WTC11 (cell line): ENCODE measurements at regions not wholly inside any gene's neighbourhood (a gene's known extent, or its start where the extent isn't known, plus 50 kb on each side); places are given as distances from the start of the nearest gene placed in this dataset.

Experiments used
- ATAC-seq: fragments of 200-7000 bp; cut with Tn5 transposase; 2 replicates; pipeline ENCODE4 v1.10.0; 2021; ENCODE audit warnings: mild to moderate bottlenecking, moderate library complexity
- CTCF ChIA-PET: fragments of 300-600 bp; sonication (Branson Sonifier 250); formaldehyde crosslinking; loops from one replicate; lab custom pipeline; 2021; ENCODE audit warnings: antibody characterized with exemption; lab: Charles Lee
- POLR2A ChIA-PET: fragments of 350-600 bp; sonication (Branson Sonifier 250); formaldehyde crosslinking; loops from one replicate; lab custom pipeline; 2021; ENCODE audit warnings: antibody characterized with exemption; lab: Charles Lee
- DNase-seq: peaks from one replicate; pipeline ENCODE4 v3.0.0; 2021; ENCODE audit warnings: low spot score
- H3K27ac Mint-ChIP-seq: 2 replicates; pipeline ENCODE4 v1.8.0; 2021; ENCODE audit warnings: mixed read lengths
- H3K27me3 Mint-ChIP-seq: 2 replicates; pipeline ENCODE4 v1.8.0; 2021; ENCODE audit warnings: low read depth, mild to moderate bottlenecking, moderate library complexity, mixed read lengths
- H3K36me3 Mint-ChIP-seq: 2 replicates; pipeline ENCODE4 v1.8.0; 2021; ENCODE audit warnings: mixed read lengths
- H3K4me1 Mint-ChIP-seq: 2 replicates; pipeline ENCODE4 v1.8.0; 2022; ENCODE audit warnings: mixed read lengths
- H3K4me3 Mint-ChIP-seq: 2 replicates; pipeline ENCODE4 v1.8.0; 2021; ENCODE audit warnings: mild to moderate bottlenecking, moderate library complexity, mixed read lengths
- H3K9me3 Mint-ChIP-seq: 2 replicates; pipeline ENCODE4 v1.8.0; 2021; ENCODE audit warnings: mixed read lengths
- ATF1 ChIP-seq: sonication (generic); formaldehyde crosslinking; IDR thresholded peaks from 2 replicates; pipeline ENCODE4 v1.8.1; 2023; ENCODE audit warnings: mild to moderate bottlenecking, moderate library complexity, missing genetic modification reagents
- ELF4 ChIP-seq: sonication (generic); formaldehyde crosslinking; IDR thresholded peaks from 2 replicates; pipeline ENCODE4 v1.8.1; 2022; ENCODE audit warnings: low read depth, mild to moderate bottlenecking, moderate library complexity, missing genetic modification reagents
- ESRRA ChIP-seq: sonication (generic); formaldehyde crosslinking; IDR thresholded peaks from 2 replicates; pipeline ENCODE4 v1.8.1; 2022; ENCODE audit warnings: mild to moderate bottlenecking, missing genetic modification reagents, borderline replicate concordance
- ETV6 ChIP-seq: sonication (generic); formaldehyde crosslinking; IDR thresholded peaks from 2 replicates; pipeline ENCODE4 v1.8.1; 2022; ENCODE audit warnings: mild to moderate bottlenecking, missing genetic modification reagents
- JUN ChIP-seq: sonication (generic); formaldehyde crosslinking; IDR thresholded peaks from 2 replicates; pipeline ENCODE4 v1.8.0; 2023; ENCODE audit warnings: mild to moderate bottlenecking, missing genetic modification reagents
- KAT7 ChIP-seq: sonication (generic); formaldehyde crosslinking; IDR thresholded peaks from 2 replicates; pipeline ENCODE4 v1.8.1; 2023; ENCODE audit warnings: missing genetic modification reagents, mild to moderate bottlenecking, borderline replicate concordance
- NFYB ChIP-seq: sonication (generic); formaldehyde crosslinking; conservative IDR thresholded peaks from 2 replicates; pipeline ENCODE4 v1.8.0; 2022; ENCODE audit warnings: low read depth, missing genetic modification reagents
- SOX15 ChIP-seq: fragments of 250-450 bp; sonication (Bioruptor Pico); IDR thresholded peaks from 2 replicates; pipeline ENCODE4 v1.9.0; 2021; ENCODE audit warnings: mild to moderate bottlenecking
- TP53 ChIP-seq: sonication (generic); formaldehyde crosslinking; IDR thresholded peaks from 2 replicates; pipeline ENCODE4 v1.8.1; 2023; ENCODE audit warnings: mild to moderate bottlenecking, missing genetic modification reagents
- ZBTB21 ChIP-seq: sonication (generic); formaldehyde crosslinking; IDR thresholded peaks from 2 replicates; pipeline ENCODE4 v1.8.1; 2023; ENCODE audit warnings: mild to moderate bottlenecking, missing genetic modification reagents, borderline replicate concordance
- ZNF263 ChIP-seq: sonication (generic); formaldehyde crosslinking; IDR thresholded peaks from 2 replicates; pipeline ENCODE4 v1.8.1; 2022; ENCODE audit warnings: low read depth, mild to moderate bottlenecking, moderate library complexity, missing genetic modification reagents
- ZNF423 ChIP-seq: fragments of 250-450 bp; sonication (Bioruptor Pico); IDR thresholded peaks from 2 replicates; pipeline ENCODE4 v2.1.2; 2022; ENCODE audit warnings: mild to moderate bottlenecking, moderate library complexity
- ZNF671 ChIP-seq: fragments of 250-450 bp; sonication (Bioruptor Pico); IDR thresholded peaks from 2 replicates; pipeline ENCODE4 v1.8.0; 2021; ENCODE audit warnings: mild to moderate bottlenecking
- TF ChIP-seq, protein P1 (sequence below): sonication (generic); formaldehyde crosslinking; conservative IDR thresholded peaks from 2 replicates; pipeline ENCODE4 v1.8.1; 2022; ENCODE audit warnings: mild to moderate bottlenecking, missing genetic modification reagents
- TF ChIP-seq, protein P2 (sequence below): sonication (generic); formaldehyde crosslinking; IDR thresholded peaks from 2 replicates; pipeline ENCODE4 v1.8.0; 2022; ENCODE audit warnings: mild to moderate bottlenecking, missing genetic modification reagents
- TF ChIP-seq, protein P3 (sequence below): sonication (generic); formaldehyde crosslinking; IDR thresholded peaks from 2 replicates; pipeline ENCODE4 v1.8.1; 2023; ENCODE audit warnings: mild to moderate bottlenecking, missing genetic modification reagents
- TF ChIP-seq, protein P4 (sequence below): fragments of 200-600 bp; IDR thresholded peaks from 2 replicates; pipeline ENCODE4 v1.8.0; 2022; ENCODE audit warnings: antibody characterized with exemption
- TF ChIP-seq, protein P5 (sequence below): sonication (generic); formaldehyde crosslinking; IDR thresholded peaks from 2 replicates; pipeline ENCODE4 v1.8.0; 2023; ENCODE audit warnings: mild to moderate bottlenecking, missing genetic modification reagents
- TF ChIP-seq, protein P6 (sequence below): fragments of 250-450 bp; sonication (Bioruptor Pico); IDR thresholded peaks from 2 replicates; pipeline ENCODE4 v1.9.0; 2021; ENCODE audit warnings: mild to moderate bottlenecking, borderline replicate concordance
- TF ChIP-seq, protein P7 (sequence below): sonication (generic); formaldehyde crosslinking; IDR thresholded peaks from 2 replicates; pipeline ENCODE4 v1.8.1; 2022; ENCODE audit warnings: mild to moderate bottlenecking, moderate library complexity, missing genetic modification reagents

DNA sequence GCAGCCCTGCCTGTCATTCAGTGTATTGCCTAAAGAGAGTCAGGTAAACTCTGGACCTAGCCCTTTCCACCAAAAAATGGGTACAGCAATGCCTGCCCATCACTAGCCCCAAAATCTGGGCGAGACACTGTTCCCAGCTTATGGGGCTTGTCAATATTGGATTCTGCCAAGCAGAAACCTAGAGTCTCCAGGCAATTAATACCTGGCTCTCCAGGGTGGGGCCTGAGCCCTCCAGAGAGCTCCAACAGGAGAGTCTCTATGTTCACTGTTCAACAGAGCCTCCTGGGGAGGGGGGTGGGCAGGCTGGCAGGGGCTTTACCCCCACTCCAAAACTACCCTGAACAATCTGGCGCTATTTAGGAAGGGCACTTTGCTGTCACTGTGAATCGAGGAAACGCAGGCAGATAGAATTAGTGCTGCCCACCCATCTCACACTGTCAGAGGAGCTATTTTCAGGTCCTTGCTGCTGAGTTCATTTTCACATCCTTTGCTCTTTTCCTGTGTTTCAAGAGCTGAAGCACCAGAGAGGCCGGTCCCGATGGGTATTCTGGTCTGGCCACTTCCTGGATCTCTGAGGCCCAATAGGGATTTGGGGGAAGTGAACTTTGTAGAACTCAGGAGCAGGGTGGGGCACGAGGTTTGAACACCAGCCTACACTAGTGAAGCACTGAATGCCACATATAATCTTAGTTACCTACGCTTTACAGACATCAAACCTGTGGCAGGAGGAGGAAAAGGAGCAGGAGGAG, 121.8 kb downstream of the C5orf15 start:
- Mint-ChIP-seq H3K4me3 (no peak overlapping the region), H3K27ac (no peak overlapping the region), H3K9me3 (no peaks in the 10 kb centered on the region), H3K36me3 (no peaks in the 10 kb centered on the region), H3K4me1 (no peaks in the 10 kb centered on the region), H3K27me3 (no peaks in the 10 kb centered on the region)
- CTCF ChIA-PET: interaction anchor here (1.2 kb wide), 1 partner anchor 23 kb away, joined by 5 read pairs; no protein-coding TSS in a partner anchor
- DNase-seq (no peak), ATAC-seq (no peak)
- POLR2A ChIA-PET: no interaction called here
- TF ChIP-seq ZBTB21 (CRISPR knock-in tag) (no peak), ZNF263 (CRISPR knock-in tag) (no peak), KAT7 (CRISPR knock-in tag) (no peak), SOX15 (CRISPR knock-in tag) (no peak), ETV6 (CRISPR knock-in tag) (no peak), ZNF423 (CRISPR knock-in tag) (no peak), TP53 (no peak), ELF4 (no peak), NFYB (CRISPR knock-in tag) (no peak), ATF1 (CRISPR knock-in tag) (no peak), ZNF671 (CRISPR knock-in tag) (no peak), ESRRA (no peak), JUN (CRISPR knock-in tag) (no peak)
- TF ChIP-seq, protein P1, sequence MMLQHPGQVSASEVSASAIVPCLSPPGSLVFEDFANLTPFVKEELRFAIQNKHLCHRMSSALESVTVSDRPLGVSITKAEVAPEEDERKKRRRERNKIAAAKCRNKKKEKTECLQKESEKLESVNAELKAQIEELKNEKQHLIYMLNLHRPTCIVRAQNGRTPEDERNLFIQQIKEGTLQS (CRISPR knock-in tag): no peak
- TF ChIP-seq, protein P2, sequence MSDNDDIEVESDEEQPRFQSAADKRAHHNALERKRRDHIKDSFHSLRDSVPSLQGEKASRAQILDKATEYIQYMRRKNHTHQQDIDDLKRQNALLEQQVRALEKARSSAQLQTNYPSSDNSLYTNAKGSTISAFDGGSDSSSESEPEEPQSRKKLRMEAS: no peak
- TF ChIP-seq, protein P3, sequence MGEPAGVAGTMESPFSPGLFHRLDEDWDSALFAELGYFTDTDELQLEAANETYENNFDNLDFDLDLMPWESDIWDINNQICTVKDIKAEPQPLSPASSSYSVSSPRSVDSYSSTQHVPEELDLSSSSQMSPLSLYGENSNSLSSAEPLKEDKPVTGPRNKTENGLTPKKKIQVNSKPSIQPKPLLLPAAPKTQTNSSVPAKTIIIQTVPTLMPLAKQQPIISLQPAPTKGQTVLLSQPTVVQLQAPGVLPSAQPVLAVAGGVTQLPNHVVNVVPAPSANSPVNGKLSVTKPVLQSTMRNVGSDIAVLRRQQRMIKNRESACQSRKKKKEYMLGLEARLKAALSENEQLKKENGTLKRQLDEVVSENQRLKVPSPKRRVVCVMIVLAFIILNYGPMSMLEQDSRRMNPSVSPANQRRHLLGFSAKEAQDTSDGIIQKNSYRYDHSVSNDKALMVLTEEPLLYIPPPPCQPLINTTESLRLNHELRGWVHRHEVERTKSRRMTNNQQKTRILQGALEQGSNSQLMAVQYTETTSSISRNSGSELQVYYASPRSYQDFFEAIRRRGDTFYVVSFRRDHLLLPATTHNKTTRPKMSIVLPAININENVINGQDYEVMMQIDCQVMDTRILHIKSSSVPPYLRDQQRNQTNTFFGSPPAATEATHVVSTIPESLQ: no peak
- TF ChIP-seq, protein P4, sequence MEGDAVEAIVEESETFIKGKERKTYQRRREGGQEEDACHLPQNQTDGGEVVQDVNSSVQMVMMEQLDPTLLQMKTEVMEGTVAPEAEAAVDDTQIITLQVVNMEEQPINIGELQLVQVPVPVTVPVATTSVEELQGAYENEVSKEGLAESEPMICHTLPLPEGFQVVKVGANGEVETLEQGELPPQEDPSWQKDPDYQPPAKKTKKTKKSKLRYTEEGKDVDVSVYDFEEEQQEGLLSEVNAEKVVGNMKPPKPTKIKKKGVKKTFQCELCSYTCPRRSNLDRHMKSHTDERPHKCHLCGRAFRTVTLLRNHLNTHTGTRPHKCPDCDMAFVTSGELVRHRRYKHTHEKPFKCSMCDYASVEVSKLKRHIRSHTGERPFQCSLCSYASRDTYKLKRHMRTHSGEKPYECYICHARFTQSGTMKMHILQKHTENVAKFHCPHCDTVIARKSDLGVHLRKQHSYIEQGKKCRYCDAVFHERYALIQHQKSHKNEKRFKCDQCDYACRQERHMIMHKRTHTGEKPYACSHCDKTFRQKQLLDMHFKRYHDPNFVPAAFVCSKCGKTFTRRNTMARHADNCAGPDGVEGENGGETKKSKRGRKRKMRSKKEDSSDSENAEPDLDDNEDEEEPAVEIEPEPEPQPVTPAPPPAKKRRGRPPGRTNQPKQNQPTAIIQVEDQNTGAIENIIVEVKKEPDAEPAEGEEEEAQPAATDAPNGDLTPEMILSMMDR: no peak
- TF ChIP-seq, protein P5, sequence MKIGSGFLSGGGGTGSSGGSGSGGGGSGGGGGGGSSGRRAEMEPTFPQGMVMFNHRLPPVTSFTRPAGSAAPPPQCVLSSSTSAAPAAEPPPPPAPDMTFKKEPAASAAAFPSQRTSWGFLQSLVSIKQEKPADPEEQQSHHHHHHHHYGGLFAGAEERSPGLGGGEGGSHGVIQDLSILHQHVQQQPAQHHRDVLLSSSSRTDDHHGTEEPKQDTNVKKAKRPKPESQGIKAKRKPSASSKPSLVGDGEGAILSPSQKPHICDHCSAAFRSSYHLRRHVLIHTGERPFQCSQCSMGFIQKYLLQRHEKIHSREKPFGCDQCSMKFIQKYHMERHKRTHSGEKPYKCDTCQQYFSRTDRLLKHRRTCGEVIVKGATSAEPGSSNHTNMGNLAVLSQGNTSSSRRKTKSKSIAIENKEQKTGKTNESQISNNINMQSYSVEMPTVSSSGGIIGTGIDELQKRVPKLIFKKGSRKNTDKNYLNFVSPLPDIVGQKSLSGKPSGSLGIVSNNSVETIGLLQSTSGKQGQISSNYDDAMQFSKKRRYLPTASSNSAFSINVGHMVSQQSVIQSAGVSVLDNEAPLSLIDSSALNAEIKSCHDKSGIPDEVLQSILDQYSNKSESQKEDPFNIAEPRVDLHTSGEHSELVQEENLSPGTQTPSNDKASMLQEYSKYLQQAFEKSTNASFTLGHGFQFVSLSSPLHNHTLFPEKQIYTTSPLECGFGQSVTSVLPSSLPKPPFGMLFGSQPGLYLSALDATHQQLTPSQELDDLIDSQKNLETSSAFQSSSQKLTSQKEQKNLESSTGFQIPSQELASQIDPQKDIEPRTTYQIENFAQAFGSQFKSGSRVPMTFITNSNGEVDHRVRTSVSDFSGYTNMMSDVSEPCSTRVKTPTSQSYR (CRISPR knock-in tag): no peak
- TF ChIP-seq, protein P6, sequence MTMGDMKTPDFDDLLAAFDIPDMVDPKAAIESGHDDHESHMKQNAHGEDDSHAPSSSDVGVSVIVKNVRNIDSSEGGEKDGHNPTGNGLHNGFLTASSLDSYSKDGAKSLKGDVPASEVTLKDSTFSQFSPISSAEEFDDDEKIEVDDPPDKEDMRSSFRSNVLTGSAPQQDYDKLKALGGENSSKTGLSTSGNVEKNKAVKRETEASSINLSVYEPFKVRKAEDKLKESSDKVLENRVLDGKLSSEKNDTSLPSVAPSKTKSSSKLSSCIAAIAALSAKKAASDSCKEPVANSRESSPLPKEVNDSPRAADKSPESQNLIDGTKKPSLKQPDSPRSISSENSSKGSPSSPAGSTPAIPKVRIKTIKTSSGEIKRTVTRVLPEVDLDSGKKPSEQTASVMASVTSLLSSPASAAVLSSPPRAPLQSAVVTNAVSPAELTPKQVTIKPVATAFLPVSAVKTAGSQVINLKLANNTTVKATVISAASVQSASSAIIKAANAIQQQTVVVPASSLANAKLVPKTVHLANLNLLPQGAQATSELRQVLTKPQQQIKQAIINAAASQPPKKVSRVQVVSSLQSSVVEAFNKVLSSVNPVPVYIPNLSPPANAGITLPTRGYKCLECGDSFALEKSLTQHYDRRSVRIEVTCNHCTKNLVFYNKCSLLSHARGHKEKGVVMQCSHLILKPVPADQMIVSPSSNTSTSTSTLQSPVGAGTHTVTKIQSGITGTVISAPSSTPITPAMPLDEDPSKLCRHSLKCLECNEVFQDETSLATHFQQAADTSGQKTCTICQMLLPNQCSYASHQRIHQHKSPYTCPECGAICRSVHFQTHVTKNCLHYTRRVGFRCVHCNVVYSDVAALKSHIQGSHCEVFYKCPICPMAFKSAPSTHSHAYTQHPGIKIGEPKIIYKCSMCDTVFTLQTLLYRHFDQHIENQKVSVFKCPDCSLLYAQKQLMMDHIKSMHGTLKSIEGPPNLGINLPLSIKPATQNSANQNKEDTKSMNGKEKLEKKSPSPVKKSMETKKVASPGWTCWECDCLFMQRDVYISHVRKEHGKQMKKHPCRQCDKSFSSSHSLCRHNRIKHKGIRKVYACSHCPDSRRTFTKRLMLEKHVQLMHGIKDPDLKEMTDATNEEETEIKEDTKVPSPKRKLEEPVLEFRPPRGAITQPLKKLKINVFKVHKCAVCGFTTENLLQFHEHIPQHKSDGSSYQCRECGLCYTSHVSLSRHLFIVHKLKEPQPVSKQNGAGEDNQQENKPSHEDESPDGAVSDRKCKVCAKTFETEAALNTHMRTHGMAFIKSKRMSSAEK: no peak
- TF ChIP-seq, protein P7, sequence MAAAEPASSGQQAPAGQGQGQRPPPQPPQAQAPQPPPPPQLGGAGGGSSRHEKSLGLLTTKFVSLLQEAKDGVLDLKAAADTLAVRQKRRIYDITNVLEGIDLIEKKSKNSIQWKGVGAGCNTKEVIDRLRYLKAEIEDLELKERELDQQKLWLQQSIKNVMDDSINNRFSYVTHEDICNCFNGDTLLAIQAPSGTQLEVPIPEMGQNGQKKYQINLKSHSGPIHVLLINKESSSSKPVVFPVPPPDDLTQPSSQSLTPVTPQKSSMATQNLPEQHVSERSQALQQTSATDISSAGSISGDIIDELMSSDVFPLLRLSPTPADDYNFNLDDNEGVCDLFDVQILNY: no peak
